ENCODE measurements at regions not wholly inside any gene's neighbourhood (a gene's known extent, or its start where the extent isn't known, plus 50 kb on each side); places are given as distances from the start of the nearest gene placed in this dataset.

DNA sequence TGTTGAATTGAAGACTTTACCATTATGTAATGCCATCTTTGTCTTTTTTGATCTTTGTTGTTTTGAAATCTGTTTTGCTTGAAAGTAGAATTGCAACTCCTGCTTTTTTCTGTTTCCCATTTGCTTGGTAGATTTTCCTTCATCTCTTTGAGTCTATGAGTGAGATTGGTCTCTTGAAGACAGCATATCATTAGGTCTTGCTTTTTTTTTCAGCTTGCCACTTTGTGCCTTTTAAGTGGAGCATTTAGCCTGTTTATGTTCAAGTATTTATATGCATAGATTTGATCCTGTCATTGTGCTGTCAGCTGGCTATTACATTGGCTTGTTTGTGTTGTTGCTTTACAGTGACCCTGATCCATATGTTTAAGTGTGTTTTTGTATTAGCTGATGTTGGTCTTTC lies 131.8 kb downstream of the ZIC1 start:
- H3K9me3 Mint-ChIP-seq, result peaks cover 16% of the 10 kb centered on the region
- no peaks in the 10 kb centered on the region for H3K36me3 Mint-ChIP-seq (ENCODE audit: low read depth)
- H3K27me3 Mint-ChIP-seq, result no peaks in the 10 kb centered on the region
- Histone ChIP-seq H3K27me3 (ENCODE audit: control insufficient read depth in 1 of 2, insufficient read depth in 2 of 2, low read length in 2 of 2) (no peaks in the 10 kb centered on the region), H3K4me3 (ENCODE audit: low read length) (no peak overlapping the region), H3K9me3 (ENCODE audit: control insufficient read depth in 1 of 2, insufficient read depth in 1 of 2, low read length in 2 of 2) (peaks cover 0 to 9% of the 10 kb centered on the region in 2 experiments), H3K4me1 (ENCODE audit: insufficient read depth, low read length) (no peaks in the 10 kb centered on the region), H3K36me3 (ENCODE audit: insufficient read depth, low read length) (no peaks in the 10 kb centered on the region), H3K27ac (ENCODE audit: low read depth in 1 of 2, low read length in 2 of 2) (no peak overlapping the region)
- no peak for ATAC-seq (ENCODE audit: poor library complexity)
- no peak for DNase-seq
- intact Hi-C loops (cut with DNase I, micrococcal nuclease), result no loop called here
- CTCF ChIA-PET, result no interaction called here
- no peaks in the 10 kb centered on the region for H3K4me1 Mint-ChIP-seq (ENCODE audit: low read depth)
- no peak overlapping the region for H3K27ac Mint-ChIP-seq
- POLR2A ChIA-PET, result no interaction called here
- H3K4me3 Mint-ChIP-seq, result no peak overlapping the region
- TF ChIP-seq, protein P1, sequence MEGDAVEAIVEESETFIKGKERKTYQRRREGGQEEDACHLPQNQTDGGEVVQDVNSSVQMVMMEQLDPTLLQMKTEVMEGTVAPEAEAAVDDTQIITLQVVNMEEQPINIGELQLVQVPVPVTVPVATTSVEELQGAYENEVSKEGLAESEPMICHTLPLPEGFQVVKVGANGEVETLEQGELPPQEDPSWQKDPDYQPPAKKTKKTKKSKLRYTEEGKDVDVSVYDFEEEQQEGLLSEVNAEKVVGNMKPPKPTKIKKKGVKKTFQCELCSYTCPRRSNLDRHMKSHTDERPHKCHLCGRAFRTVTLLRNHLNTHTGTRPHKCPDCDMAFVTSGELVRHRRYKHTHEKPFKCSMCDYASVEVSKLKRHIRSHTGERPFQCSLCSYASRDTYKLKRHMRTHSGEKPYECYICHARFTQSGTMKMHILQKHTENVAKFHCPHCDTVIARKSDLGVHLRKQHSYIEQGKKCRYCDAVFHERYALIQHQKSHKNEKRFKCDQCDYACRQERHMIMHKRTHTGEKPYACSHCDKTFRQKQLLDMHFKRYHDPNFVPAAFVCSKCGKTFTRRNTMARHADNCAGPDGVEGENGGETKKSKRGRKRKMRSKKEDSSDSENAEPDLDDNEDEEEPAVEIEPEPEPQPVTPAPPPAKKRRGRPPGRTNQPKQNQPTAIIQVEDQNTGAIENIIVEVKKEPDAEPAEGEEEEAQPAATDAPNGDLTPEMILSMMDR (IDR thresholded peaks at IDR 0.05), result no peak

DNA sequence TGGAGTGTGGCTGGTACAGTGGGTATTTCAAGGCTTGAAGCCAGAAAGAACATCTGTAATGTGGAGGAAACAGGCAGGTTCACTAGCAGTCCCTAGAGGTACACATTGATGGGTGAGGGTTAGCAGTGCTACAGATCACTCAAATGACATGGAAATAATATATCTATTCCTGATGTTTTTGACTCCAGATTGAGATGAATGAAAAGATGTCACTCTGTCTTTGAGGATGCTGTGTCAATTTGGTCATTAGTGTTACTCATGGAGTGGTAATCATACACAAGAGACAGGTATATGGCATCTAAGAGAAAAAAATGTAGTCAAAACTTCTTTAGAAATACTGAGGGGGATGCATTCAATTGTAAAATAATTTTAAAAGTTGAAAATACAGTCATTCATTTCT lies 135.1 kb downstream of the ZIC1 start:
- H3K36me3 Mint-ChIP-seq (ENCODE audit: low read depth), result no peaks in the 10 kb centered on the region
- H3K9me3 Mint-ChIP-seq, result peaks cover 13% of the 10 kb centered on the region
- Histone ChIP-seq H3K4me1 (ENCODE audit: insufficient read depth, low read length) (no peaks in the 10 kb centered on the region), H3K4me3 (ENCODE audit: low read length) (no peak overlapping the region), H3K36me3 (ENCODE audit: insufficient read depth, low read length) (no peaks in the 10 kb centered on the region), H3K9me3 (ENCODE audit: control insufficient read depth in 1 of 2, insufficient read depth in 1 of 2, low read length in 2 of 2) (peaks cover 4 to 9% of the 10 kb centered on the region in 2 experiments), H3K27ac (ENCODE audit: low read depth in 1 of 2, low read length in 2 of 2) (no peak overlapping the region), H3K27me3 (ENCODE audit: control insufficient read depth in 1 of 2, insufficient read depth in 2 of 2, low read length in 2 of 2) (no peaks in the 10 kb centered on the region)
- H3K4me1 Mint-ChIP-seq (ENCODE audit: low read depth), result no peaks in the 10 kb centered on the region
- intact Hi-C loops (cut with DNase I, micrococcal nuclease), result no loop called here
- ChIA-PET POLR2A (no interaction called here), CTCF (interaction anchor here (1.1 kb wide), 1 partner anchor 12 kb away, joined by 3 read pairs; no protein-coding TSS in a partner anchor)
- TF ChIP-seq, protein P1 (IDR thresholded peaks at IDR 0.05), result no peak
- no peak overlapping the region for H3K4me3 Mint-ChIP-seq
- H3K27me3 Mint-ChIP-seq, result no peaks in the 10 kb centered on the region
- ATAC-seq (ENCODE audit: poor library complexity) (no peak), DNase-seq (no peak)
- no peak overlapping the region for H3K27ac Mint-ChIP-seq

DNA sequence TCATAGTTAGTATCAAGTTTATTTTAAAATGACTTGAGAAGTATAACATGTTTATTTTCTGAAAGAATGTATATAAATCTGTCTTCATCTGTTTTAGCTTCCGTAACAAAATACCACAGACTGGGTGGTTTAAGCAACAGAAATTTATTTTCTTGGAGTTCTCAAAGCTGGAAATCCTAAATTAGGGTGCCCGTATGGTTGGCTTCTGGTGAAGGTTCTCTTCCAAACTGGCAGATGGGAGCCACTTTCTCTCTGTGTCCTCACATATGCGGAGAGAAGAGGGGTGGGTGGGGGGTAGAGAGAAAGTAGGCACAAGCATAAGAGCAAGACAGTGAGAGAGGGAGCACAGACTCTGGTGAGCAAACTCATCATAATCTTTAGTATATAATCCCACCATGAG lies 142.3 kb downstream of the ZIC1 start:
- H3K4me3 ChIP-seq (ENCODE audit: low read length), result no peak overlapping the region
- no peak for ATAC-seq (ENCODE audit: poor library complexity)
- ChIA-PET POLR2A (no interaction called here), CTCF (no interaction called here)
- no peaks in the 10 kb centered on the region for H3K27me3 ChIP-seq (ENCODE audit: control insufficient read depth in 1 of 2, insufficient read depth in 2 of 2, low read length in 2 of 2)
- Mint-ChIP-seq H3K36me3 (ENCODE audit: low read depth) (no peaks in the 10 kb centered on the region), H3K4me3 (no peak overlapping the region), H3K4me1 (ENCODE audit: low read depth) (no peaks in the 10 kb centered on the region), H3K9me3 (peaks cover 3% of the 10 kb centered on the region), H3K27ac (no peak overlapping the region), H3K27me3 (no peaks in the 10 kb centered on the region)
- no peaks in the 10 kb centered on the region for H3K36me3 ChIP-seq (ENCODE audit: insufficient read depth, low read length)
- intact Hi-C loops (cut with DNase I, micrococcal nuclease), result no loop called here
- no peak for DNase-seq
- peaks cover 0 to 2% of the 10 kb centered on the region in 2 experiments for H3K9me3 ChIP-seq (ENCODE audit: control insufficient read depth in 1 of 2, insufficient read depth in 1 of 2, low read length in 2 of 2)
- TF ChIP-seq, protein P1 (IDR thresholded peaks at IDR 0.05), result no peak
- H3K27ac ChIP-seq (ENCODE audit: low read depth in 1 of 2, low read length in 2 of 2), result no peak overlapping the region
- H3K4me1 ChIP-seq (ENCODE audit: insufficient read depth, low read length), result no peaks in the 10 kb centered on the region

Data from CD4-positive, alpha-beta T cell (primary cell).